Osteocyte (in vitro differentiated cells): ENCODE measurements at regions not wholly inside any gene's neighbourhood (a gene's known extent, or its start where the extent isn't known, plus 50 kb on each side); places are given as distances from the start of the nearest gene placed in this dataset.

Source experiments
- DNase-seq: peaks from one replicate; pipeline ENCODE4 v3.0.0; 2021; ENCODE audit warnings: mixed read lengths; ENCODE audit not compliant: unreplicated experiment; ENCODE audit errors: extremely low spot score
- H3K27ac Mint-ChIP-seq: one replicate; pipeline ENCODE4 v1.8.0; 2021; ENCODE audit warnings: mild to moderate bottlenecking, mixed read lengths; ENCODE audit not compliant: unreplicated experiment
- H3K27me3 Mint-ChIP-seq: one replicate; pipeline ENCODE4 v1.8.0; 2021; ENCODE audit warnings: mixed read lengths; ENCODE audit not compliant: unreplicated experiment
- H3K36me3 Mint-ChIP-seq: one replicate; pipeline ENCODE4 v1.8.0; 2021; ENCODE audit warnings: mixed read lengths; ENCODE audit not compliant: unreplicated experiment
- H3K4me1 Mint-ChIP-seq: one replicate; pipeline ENCODE4 v1.8.0; 2021; ENCODE audit warnings: mixed read lengths; ENCODE audit not compliant: unreplicated experiment
- H3K4me3 Mint-ChIP-seq: one replicate; pipeline ENCODE4 v1.8.0; 2021; ENCODE audit warnings: mild to moderate bottlenecking, moderate library complexity, mixed read lengths; ENCODE audit not compliant: unreplicated experiment
- H3K9me3 Mint-ChIP-seq: one replicate; pipeline ENCODE4 v1.8.0; 2021; ENCODE audit warnings: mixed read lengths; ENCODE audit not compliant: unreplicated experiment
- CTCF ChIP-seq: fragments of 200-600 bp; sonication (generic); IDR thresholded peaks from 2 replicates; pipeline ENCODE4 v1.5.0; 2021; ENCODE audit warnings: antibody characterized with exemption, mild to moderate bottlenecking, moderate library complexity

GRCh38 chr1:13929313-13929712 is 229.3 kb downstream of the PRDM2 start:
- H3K4me3 Mint-ChIP-seq, result no peak overlapping the region
- no peaks in the 10 kb centered on the region for H3K27me3 Mint-ChIP-seq
- peaks cover 22% of the 10 kb centered on the region for H3K9me3 Mint-ChIP-seq
- no peak for TF ChIP-seq CTCF
- peak; percentile 68 for DNase-seq
- H3K4me1 Mint-ChIP-seq, result no peaks in the 10 kb centered on the region
- no peaks in the 10 kb centered on the region for H3K36me3 Mint-ChIP-seq
- no peak overlapping the region for H3K27ac Mint-ChIP-seq

GRCh38 chr1:13930151-13930550 is 230.2 kb downstream of the PRDM2 start:
- no peak for TF ChIP-seq CTCF
- Mint-ChIP-seq H3K36me3 (no peaks in the 10 kb centered on the region), H3K4me3 (no peak overlapping the region), H3K9me3 (peaks cover 16% of the 10 kb centered on the region), H3K4me1 (no peaks in the 10 kb centered on the region), H3K27ac (no peak overlapping the region), H3K27me3 (no peaks in the 10 kb centered on the region)
- peak; percentile 46 for DNase-seq

GRCh38 chr1:13931226-13931625 is 231.2 kb downstream of the PRDM2 start:
- H3K27me3 Mint-ChIP-seq, result no peaks in the 10 kb centered on the region
- H3K36me3 Mint-ChIP-seq, result no peaks in the 10 kb centered on the region
- DNase-seq, result peak; percentile 48
- H3K27ac Mint-ChIP-seq, result no peak overlapping the region
- H3K9me3 Mint-ChIP-seq, result peaks cover 8% of the 10 kb centered on the region
- H3K4me1 Mint-ChIP-seq, result no peaks in the 10 kb centered on the region
- TF ChIP-seq CTCF, result no peak
- H3K4me3 Mint-ChIP-seq, result no peak overlapping the region

GRCh38 chr1:13935336-13935735 is 235.3 kb downstream of the PRDM2 start:
- H3K27ac Mint-ChIP-seq, result no peak overlapping the region
- TF ChIP-seq CTCF, result no peak
- H3K4me3 Mint-ChIP-seq, result no peak overlapping the region
- H3K4me1 Mint-ChIP-seq, result no peaks in the 10 kb centered on the region
- H3K36me3 Mint-ChIP-seq, result no peaks in the 10 kb centered on the region
- DNase-seq, result no peak
- H3K27me3 Mint-ChIP-seq, result no peaks in the 10 kb centered on the region
- peaks cover 9% of the 10 kb centered on the region for H3K9me3 Mint-ChIP-seq

GRCh38 chr1:13941315-13941714 is 241.3 kb downstream of the PRDM2 start:
- no peaks in the 10 kb centered on the region for H3K27me3 Mint-ChIP-seq
- no peak overlapping the region for H3K27ac Mint-ChIP-seq
- H3K4me1 Mint-ChIP-seq, result no peaks in the 10 kb centered on the region

More at GRCh38 chr1:13941315-13941714, 241.3 kb downstream of the PRDM2 start:
- Mint-ChIP-seq H3K9me3 (peaks cover 25% of the 10 kb centered on the region), H3K36me3 (no peaks in the 10 kb centered on the region), H3K4me3 (no peak overlapping the region)
- TF ChIP-seq CTCF, result no peak
- peak; percentile 27 for DNase-seq
